ENCODE measurements at regions not wholly inside any gene's neighbourhood (a gene's known extent, or its start where the extent isn't known, plus 50 kb on each side); places are given as distances from the start of the nearest gene placed in this dataset.

GRCh38 chr2:146532009-146532408, 1312.8 kb upstream of the ACVR2A start:
- Mint-ChIP-seq H3K27me3 (no peaks in the 10 kb centered on the region), H3K27ac (no peak overlapping the region), H3K4me1 (no peaks in the 10 kb centered on the region), H3K9me3 (ENCODE audit: insufficient read depth) (no peaks in the 10 kb centered on the region), H3K4me3 (no peak overlapping the region)
- ChIA-PET CTCF (no interaction called here), POLR2A (no interaction called here)
- WGBS (ENCODE audit: insufficient coverage), result no CpG with 5 or more reads among the region's 3 CpGs
- H4K20me1 ChIP-seq (ENCODE audit: control insufficient read depth, insufficient read depth, low read length, poor library complexity, severe bottlenecking), result no peaks in the 10 kb centered on the region
- H3K4me1 ChIP-seq (ENCODE audit: control insufficient read depth in 2 of 2, insufficient read depth in 2 of 2, low read length in 2 of 2), result no peaks in the 10 kb centered on the region
- H3K27me3 ChIP-seq (replicated peaks in 1 of 4; ENCODE audit: control extremely low read depth in 1 of 4, control insufficient read depth in 3 of 4, insufficient read depth in 4 of 4, low read length in 3 of 4), result no peaks in the 10 kb centered on the region
- no peaks in the 10 kb centered on the region for H3K36me3 ChIP-seq (replicated peaks in 1 of 2; ENCODE audit: control extremely low read depth in 1 of 2, control insufficient read depth in 1 of 2, extremely low read depth in 1 of 2, insufficient read depth in 2 of 2, low read length in 1 of 2)
- no peak for DNase-seq
- no peak overlapping the region for H2AFZ ChIP-seq (ENCODE audit: insufficient read depth, low read depth, low read length, poor library complexity, severe bottlenecking)
- no peak for TF ChIP-seq CTCF (IDR thresholded peaks at IDR 0.05)
- TF ChIP-seq EZH2 (IDR thresholded peaks at IDR 0.05; ENCODE audit: borderline replicate concordance, insufficient read depth, low read depth, low read length, poor library complexity, severe bottlenecking), result no peak
- H3K4me2 ChIP-seq (replicated peaks; ENCODE audit: low read depth, low read length, poor library complexity, severe bottlenecking), result no peak overlapping the region
- H3K4me3 ChIP-seq (ENCODE audit: control extremely low read depth in 1 of 5, extremely low read depth in 1 of 5, insufficient read depth in 1 of 5, low read depth in 2 of 5, low read length in 4 of 5), result no peak overlapping the region
- H3K9me3 ChIP-seq (ENCODE audit: control extremely low read depth in 1 of 3, control insufficient read depth in 2 of 3, insufficient read depth in 1 of 3, low read length in 2 of 3), result peaks cover 0 to under 1% (median 0%) of the 10 kb centered on the region in 3 donors
- H3K79me2 ChIP-seq (ENCODE audit: control insufficient read depth, insufficient read depth, low read length), result no peaks in the 10 kb centered on the region
- no peak overlapping the region for H3K27ac ChIP-seq (ENCODE audit: low read length in 2 of 2)
- intact Hi-C loops (cut with micrococcal nuclease), result no loop called here
- ATAC-seq (ENCODE audit: low read depth), result no peak
- no peak overlapping the region for H3K9ac ChIP-seq (ENCODE audit: low read length)

- TF ChIP-seq CTCF (IDR thresholded peaks at IDR 0.05) (no peak), EZH2 (IDR thresholded peaks at IDR 0.05; ENCODE audit: borderline replicate concordance, insufficient read depth, low read depth, low read length, poor library complexity, severe bottlenecking) (no peak)
- Histone ChIP-seq H3K9me3 (ENCODE audit: control extremely low read depth in 1 of 3, control insufficient read depth in 2 of 3, insufficient read depth in 1 of 3, low read length in 2 of 3) (no peaks in the 10 kb centered on the region), H4K20me1 (ENCODE audit: control insufficient read depth, insufficient read depth, low read length, poor library complexity, severe bottlenecking) (no peaks in the 10 kb centered on the region), H3K27ac (ENCODE audit: low read length in 2 of 2) (no peak overlapping the region), H2AFZ (ENCODE audit: insufficient read depth, low read depth, low read length, poor library complexity, severe bottlenecking) (no peak overlapping the region), H3K27me3 (replicated peaks in 1 of 4; ENCODE audit: control extremely low read depth in 1 of 4, control insufficient read depth in 3 of 4, insufficient read depth in 4 of 4, low read length in 3 of 4) (no peaks in the 10 kb centered on the region), H3K4me2 (replicated peaks; ENCODE audit: low read depth, low read length, poor library complexity, severe bottlenecking) (no peak overlapping the region), H3K79me2 (ENCODE audit: control insufficient read depth, insufficient read depth, low read length) (no peaks in the 10 kb centered on the region), H3K36me3 (replicated peaks in 1 of 2; ENCODE audit: control extremely low read depth in 1 of 2, control insufficient read depth in 1 of 2, extremely low read depth in 1 of 2, insufficient read depth in 2 of 2, low read length in 1 of 2) (no peaks in the 10 kb centered on the region), H3K4me3 (ENCODE audit: control extremely low read depth in 1 of 5, extremely low read depth in 1 of 5, insufficient read depth in 1 of 5, low read depth in 2 of 5, low read length in 4 of 5) (no peak overlapping the region), H3K4me1 (ENCODE audit: control insufficient read depth in 2 of 2, insufficient read depth in 2 of 2, low read length in 2 of 2) (no peaks in the 10 kb centered on the region), H3K9ac (ENCODE audit: low read length) (no peak overlapping the region)
- Mint-ChIP-seq H3K27me3 (no peaks in the 10 kb centered on the region), H3K9me3 (ENCODE audit: insufficient read depth) (no peaks in the 10 kb centered on the region), H3K4me1 (no peaks in the 10 kb centered on the region), H3K27ac (no peak overlapping the region), H3K4me3 (no peak overlapping the region)
- CTCF ChIA-PET, result no interaction called here
- POLR2A ChIA-PET, result no interaction called here
- intact Hi-C loops (cut with micrococcal nuclease), result no loop called here
- DNase-seq, result no peak
- ATAC-seq (ENCODE audit: low read depth), result no peak
These were observed 1313.9 kb upstream of the ACVR2A start for GRCh38 chr2:146530886-146531285.
